GM12878 (cell line): ENCODE measurements at regions not wholly inside any gene's neighbourhood (a gene's known extent, or its start where the extent isn't known, plus 50 kb on each side); places are given as distances from the start of the nearest gene placed in this dataset.
"Not testable (repeated sequence)": the region's sequence is repeated elsewhere in the genome, so short reads cannot be mapped to it uniquely, and the experiment has no call there.

Experiments used
- ATAC-seq: fragments of 200-7000 bp; cut with Tn5 transposase; 3 replicates; pipeline ENCODE4 v1.9.1; 2020; ENCODE audit warnings: mild to moderate bottlenecking, moderate library complexity
- BruUV-seq: library from RNA; stranded (reverse); fragments of 400-500 nt; replicated peaks from 2 replicates; lab custom pipeline; 2021; lab: Mats Ljungman, UMichigan
- CTCF ChIA-PET: fragments of 300-600 bp; sonication (Branson Sonifier 250); formaldehyde crosslinking; extraction: SDS; loops from one replicate; lab custom pipeline; 2021; ENCODE audit warnings: inconsistent platforms; lab: Yijun Ruan, JAX
- POLR2A ChIA-PET: fragments of 350-600 bp; formaldehyde crosslinking; extraction: SDS; loops from one replicate; lab custom pipeline; 2021; ENCODE audit warnings: inconsistent platforms; lab: Charles Lee
- RAD21 ChIA-PET: fragments of 300-600 bp; sonication (Branson Sonifier 250); formaldehyde crosslinking; loops from one replicate; lab custom pipeline; 2023; ENCODE audit warnings: antibody characterized with exemption; ENCODE audit not compliant: unreplicated experiment; lab: Charles Lee
- SMC1A ChIA-PET: fragments of 300-600 bp; sonication (Branson Sonifier 250); formaldehyde crosslinking; loops from one replicate; lab custom pipeline; 2023; ENCODE audit not compliant: unreplicated experiment, uncharacterized antibody; lab: Charles Lee
- DNase-seq: peaks from one replicate; pipeline ENCODE4 v3.0.0-alpha.2; 2011; ENCODE audit warnings: low read depth, low spot score
- FAIRE-seq: peaks from 3 replicates; lab custom pipeline; 2011; peaks lifted over from hg19 to GRCh38; lab: Jason Lieb, UNC
- H2AFZ ChIP-seq: 2 replicates; pipeline ENCODE4 v1.6.0; 2011; ENCODE audit warnings: low read depth, low read length, control low read depth; ENCODE audit not compliant: control insufficient read depth
- H3K27ac ChIP-seq: 2 replicates; pipeline ENCODE4 v1.5.1; 2011; ENCODE audit warnings: control low read depth; ENCODE audit not compliant: control insufficient read depth, insufficient read depth
- H3K27me3 ChIP-seq, 2 experiments: replicated peaks in 1 of 2; 2 replicates each; pipeline versions ENCODE4 v1.6.0 to v1.6.1; 2011; ENCODE audit warnings: low read length in 1 of 2; ENCODE audit not compliant: control insufficient read depth in 2 of 2, insufficient read depth in 2 of 2
- H3K36me3 ChIP-seq, 2 experiments: 2 replicates each; pipeline ENCODE4 v1.5.1; 2011; ENCODE audit warnings: low read length in 1 of 2; ENCODE audit not compliant: control insufficient read depth in 2 of 2, insufficient read depth in 2 of 2
- H3K4me1 ChIP-seq: 2 replicates; pipeline ENCODE4 v1.6.1; 2011; ENCODE audit warnings: mild to moderate bottlenecking, low read length, moderate library complexity, mixed read lengths; ENCODE audit not compliant: control insufficient read depth, insufficient read depth
- H3K4me2 ChIP-seq: 2 replicates; pipeline ENCODE4 v1.6.0; 2011; ENCODE audit warnings: control low read depth; ENCODE audit not compliant: control insufficient read depth, insufficient read depth
- H3K4me3 ChIP-seq: fragments of 200-600 bp; sonication (generic); 2 replicates; pipeline ENCODE4 v1.5.1; 2016
- H3K79me2 ChIP-seq: 2 replicates; pipeline ENCODE4 v1.6.0; 2011; ENCODE audit warnings: low read length; ENCODE audit not compliant: control insufficient read depth, insufficient read depth
- H3K9ac ChIP-seq: 2 replicates; pipeline ENCODE4 v1.8.0; 2011; ENCODE audit warnings: low read length, control low read depth, mixed read lengths; ENCODE audit not compliant: control insufficient read depth, insufficient read depth
- H3K9me3 ChIP-seq: replicated peaks from 3 replicates; pipeline ENCODE4 v1.5.1; 2011; ENCODE audit warnings: mild to moderate bottlenecking, low read length; ENCODE audit not compliant: control insufficient read depth, insufficient read depth
- H4K20me1 ChIP-seq: 2 replicates; pipeline ENCODE4 v1.6.0; 2011; ENCODE audit not compliant: control insufficient read depth, insufficient read depth
- WGBS: methylation state at CpG from one replicate; pipeline ENCODE4 v1.1.6; 2016; ENCODE audit warnings: low lambda C conversion rate; ENCODE audit not compliant: insufficient replicate concordance, insufficient coverage; ENCODE audit errors: missing lambda C conversion rate; 5-methylcytosine and 5-hydroxymethylcytosine counted together
- in situ Hi-C: fragments of 300-500 bp; cut with MboI; formaldehyde crosslinking; loops from 9 replicates; pipeline ENCODE4 v1.14.3; 2018; ENCODE audit warnings: mixed read lengths
- intact Hi-C: fragments of 100-400 bp; cut with micrococcal nuclease; formaldehyde crosslinking; loops from one replicate; pipeline ENCODE4 v1.14.2; 2022; ENCODE audit not compliant: unreplicated experiment

- H3K9me3 ChIP-seq, CTCF ChIA-PET, H3K36me3 ChIP-seq, H3K27me3 ChIP-seq, H4K20me1 ChIP-seq, H3K79me2 ChIP-seq, H3K9ac ChIP-seq, ATAC-seq, in situ Hi-C loops, FAIRE-seq, H3K27ac ChIP-seq, H3K4me3 ChIP-seq, DNase-seq, H3K4me2 ChIP-seq, RAD21 ChIA-PET, H3K4me1 ChIP-seq, BruUV-seq, POLR2A ChIA-PET, intact Hi-C loops, SMC1A ChIA-PET, H2AFZ ChIP-seq: not testable (repeated sequence)
- no CpG with 5 or more reads among the region's 5 CpGs for WGBS
Measured at GRCh38 chr21:5975719-5976118, 4545.7 kb upstream of the TPTE start.

- SMC1A ChIA-PET, H3K36me3 ChIP-seq, H3K4me3 ChIP-seq, CTCF ChIA-PET, H3K27me3 ChIP-seq, H2AFZ ChIP-seq, H4K20me1 ChIP-seq, H3K79me2 ChIP-seq, H3K4me2 ChIP-seq, H3K9ac ChIP-seq, FAIRE-seq, intact Hi-C loops, in situ Hi-C loops, BruUV-seq, H3K9me3 ChIP-seq, ATAC-seq, H3K27ac ChIP-seq, DNase-seq, RAD21 ChIA-PET, H3K4me1 ChIP-seq, POLR2A ChIA-PET: not testable (repeated sequence)
- WGBS = no CpG with 5 or more reads among the region's 2 CpGs
Measured at GRCh38 chr21:5997586-5997985, 4523.8 kb upstream of the TPTE start.

- H3K9me3 ChIP-seq, H3K9ac ChIP-seq, H3K27ac ChIP-seq, DNase-seq, H3K27me3 ChIP-seq, H3K4me3 ChIP-seq, FAIRE-seq, RAD21 ChIA-PET, H3K36me3 ChIP-seq, H4K20me1 ChIP-seq, in situ Hi-C loops, CTCF ChIA-PET, intact Hi-C loops, H3K4me1 ChIP-seq, H3K79me2 ChIP-seq, POLR2A ChIA-PET, BruUV-seq, ATAC-seq, H3K4me2 ChIP-seq, H2AFZ ChIP-seq, SMC1A ChIA-PET: not testable (repeated sequence)
- no CpG with 5 or more reads among the region's 7 CpGs for WGBS
Measured at GRCh38 chr21:6015422-6016057, 4505.8 kb upstream of the TPTE start.

GRCh38 chr21:6020460-6020859 is 4500.9 kb upstream of the TPTE start:
- WGBS = no CpG with 5 or more reads among the region's 5 CpGs
- POLR2A ChIA-PET, H3K27ac ChIP-seq, SMC1A ChIA-PET, H3K79me2 ChIP-seq, FAIRE-seq, DNase-seq, CTCF ChIA-PET, RAD21 ChIA-PET, intact Hi-C loops, H2AFZ ChIP-seq, H3K4me2 ChIP-seq, H3K4me1 ChIP-seq, ATAC-seq, H3K4me3 ChIP-seq, BruUV-seq, H3K27me3 ChIP-seq, H3K36me3 ChIP-seq, in situ Hi-C loops, H4K20me1 ChIP-seq, H3K9me3 ChIP-seq, H3K9ac ChIP-seq: not testable (repeated sequence)
